ENCODE measurements at regions not wholly inside any gene's neighbourhood (a gene's known extent, or its start where the extent isn't known, plus 50 kb on each side); places are given as distances from the start of the nearest gene placed in this dataset.

GRCh38 chr22:34567367-34567766, 498.6 kb upstream of the ISX start:
- H3K79me2 ChIP-seq (ENCODE audit: control insufficient read depth, insufficient read depth, low read length) = no peaks in the 10 kb centered on the region
- no peak for TF ChIP-seq FOS (IDR thresholded peaks at IDR 0.05; ENCODE audit: borderline replicate concordance, insufficient read depth, low read length)
- no peak for TF ChIP-seq EZH2 (IDR thresholded peaks at IDR 0.05; ENCODE audit: borderline replicate concordance, low read depth, low read length, severe bottlenecking)
- no peak for TF ChIP-seq GATA2 (IDR thresholded peaks at IDR 0.05; ENCODE audit: insufficient read depth, insufficient read length, low read depth, low read length)
- no peak for TF ChIP-seq JUN (IDR thresholded peaks at IDR 0.05; ENCODE audit: borderline replicate concordance, insufficient read depth, insufficient read length, low read depth)
- TF ChIP-seq POLR2AphosphoS5 (IDR thresholded peaks at IDR 0.05; ENCODE audit: insufficient read depth, low read depth, low read length) = no peak
- TF ChIP-seq POLR2A (IDR thresholded peaks at IDR 0.05; ENCODE audit: low read depth, low read length) = no peak
- TF ChIP-seq, protein P1, sequence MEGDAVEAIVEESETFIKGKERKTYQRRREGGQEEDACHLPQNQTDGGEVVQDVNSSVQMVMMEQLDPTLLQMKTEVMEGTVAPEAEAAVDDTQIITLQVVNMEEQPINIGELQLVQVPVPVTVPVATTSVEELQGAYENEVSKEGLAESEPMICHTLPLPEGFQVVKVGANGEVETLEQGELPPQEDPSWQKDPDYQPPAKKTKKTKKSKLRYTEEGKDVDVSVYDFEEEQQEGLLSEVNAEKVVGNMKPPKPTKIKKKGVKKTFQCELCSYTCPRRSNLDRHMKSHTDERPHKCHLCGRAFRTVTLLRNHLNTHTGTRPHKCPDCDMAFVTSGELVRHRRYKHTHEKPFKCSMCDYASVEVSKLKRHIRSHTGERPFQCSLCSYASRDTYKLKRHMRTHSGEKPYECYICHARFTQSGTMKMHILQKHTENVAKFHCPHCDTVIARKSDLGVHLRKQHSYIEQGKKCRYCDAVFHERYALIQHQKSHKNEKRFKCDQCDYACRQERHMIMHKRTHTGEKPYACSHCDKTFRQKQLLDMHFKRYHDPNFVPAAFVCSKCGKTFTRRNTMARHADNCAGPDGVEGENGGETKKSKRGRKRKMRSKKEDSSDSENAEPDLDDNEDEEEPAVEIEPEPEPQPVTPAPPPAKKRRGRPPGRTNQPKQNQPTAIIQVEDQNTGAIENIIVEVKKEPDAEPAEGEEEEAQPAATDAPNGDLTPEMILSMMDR (IDR thresholded peaks at IDR 0.05; ENCODE audit: extremely low read depth in 1 of 2, insufficient read depth in 1 of 2, low read depth in 1 of 2, low read length in 2 of 2) = no peak
- TF ChIP-seq MYC (IDR thresholded peaks at IDR 0.05; ENCODE audit: low read depth, low read length) = no peak
- TF ChIP-seq, protein P2, sequence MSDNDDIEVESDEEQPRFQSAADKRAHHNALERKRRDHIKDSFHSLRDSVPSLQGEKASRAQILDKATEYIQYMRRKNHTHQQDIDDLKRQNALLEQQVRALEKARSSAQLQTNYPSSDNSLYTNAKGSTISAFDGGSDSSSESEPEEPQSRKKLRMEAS (IDR thresholded peaks at IDR 0.05; ENCODE audit: insufficient read depth, insufficient read length) = no peak
- H3K36me3 ChIP-seq (ENCODE audit: control insufficient read depth in 2 of 2, extremely low read depth in 1 of 2, insufficient read depth in 2 of 2, low read length in 2 of 2) = no peaks in the 10 kb centered on the region
- H3K9me3 ChIP-seq (replicated peaks; ENCODE audit: control insufficient read depth, insufficient read depth, low read length) = peaks cover 6% of the 10 kb centered on the region
- CTCF ChIA-PET = no interaction called here
- no peak for DNase-seq (ENCODE audit: low read depth, low spot score)
- no peaks in the 10 kb centered on the region for H3K4me1 ChIP-seq (ENCODE audit: control insufficient read depth, extremely low read depth, insufficient read depth, low read length)
- intact Hi-C loops (cut with micrococcal nuclease) = no loop called here
- no peak overlapping the region for H3K4me2 ChIP-seq (ENCODE audit: insufficient read depth, low read length)
- dilution Hi-C loops (cut with MboI; ENCODE audit: extremely low pct_ligation_motif_present, low sequenced_read_pairs) = no loop called here
- no peak overlapping the region for H3K27ac ChIP-seq (ENCODE audit: insufficient read depth, low read depth, low read length)
- no peak overlapping the region for H2AFZ ChIP-seq (ENCODE audit: low read depth, low read length)
- no peak for FAIRE-seq
- no peak overlapping the region for H3K9ac ChIP-seq (replicated peaks; ENCODE audit: extremely low read depth, insufficient read depth, low read length)
- BruUV-seq (replicated peaks) = no TSS peak
- no peak overlapping the region for H3K4me3 ChIP-seq (replicated peaks in 1 of 3; ENCODE audit: insufficient read depth in 1 of 3, low read depth in 1 of 3, low read length in 3 of 3)
- no peaks in the 10 kb centered on the region for H3K27me3 ChIP-seq (ENCODE audit: control insufficient read depth in 2 of 2, insufficient read depth in 2 of 2, low read length in 2 of 2)
- no peaks in the 10 kb centered on the region for H4K20me1 ChIP-seq (replicated peaks; ENCODE audit: control insufficient read depth, extremely low read depth, insufficient read depth, low read length)
- no peaks in the 10 kb centered on the region for H3K9me1 ChIP-seq (replicated peaks; ENCODE audit: control insufficient read depth, extremely low read depth, insufficient read depth, low read length)
- POLR2A ChIA-PET = no interaction called here

All from endothelial cell of umbilical vein (primary cell).